ENCODE measurements at regions not wholly inside any gene's neighbourhood (a gene's known extent, or its start where the extent isn't known, plus 50 kb on each side); places are given as distances from the start of the nearest gene placed in this dataset.

GRCh38 chr3:152156880-152157279 lies 111.8 kb upstream of the MBNL1 start:
- no peak for TF ChIP-seq ZMAT4 (CRISPR knock-in tag; IDR thresholded peaks at IDR 0.05)
- no peak for TF ChIP-seq ZBTB21 (CRISPR knock-in tag; IDR thresholded peaks at IDR 0.05; ENCODE audit: borderline replicate concordance)
- TF ChIP-seq USF1 (CRISPR knock-in tag; IDR thresholded peaks at IDR 0.05) = no peak
- TF ChIP-seq USF2 (CRISPR knock-in tag; IDR thresholded peaks at IDR 0.05) = no peak
- TF ChIP-seq ZNF396 (CRISPR knock-in tag; IDR thresholded peaks at IDR 0.05; ENCODE audit: borderline replicate concordance) = no peak
- no peak for TF ChIP-seq ATF2 (CRISPR knock-in tag; IDR thresholded peaks at IDR 0.05; ENCODE audit: borderline replicate concordance, low read depth)
- TF ChIP-seq CTCF (IDR thresholded peaks at IDR 0.05) = no peak
- no peak for TF ChIP-seq RORB (CRISPR knock-in tag; IDR thresholded peaks at IDR 0.05)
